ENCODE measurements at regions not wholly inside any gene's neighbourhood (a gene's known extent, or its start where the extent isn't known, plus 50 kb on each side); places are given as distances from the start of the nearest gene placed in this dataset.
"Not testable (repeated sequence)": the region's sequence is repeated elsewhere in the genome, so short reads cannot be mapped to it uniquely, and the experiment has no call there.

DNA sequence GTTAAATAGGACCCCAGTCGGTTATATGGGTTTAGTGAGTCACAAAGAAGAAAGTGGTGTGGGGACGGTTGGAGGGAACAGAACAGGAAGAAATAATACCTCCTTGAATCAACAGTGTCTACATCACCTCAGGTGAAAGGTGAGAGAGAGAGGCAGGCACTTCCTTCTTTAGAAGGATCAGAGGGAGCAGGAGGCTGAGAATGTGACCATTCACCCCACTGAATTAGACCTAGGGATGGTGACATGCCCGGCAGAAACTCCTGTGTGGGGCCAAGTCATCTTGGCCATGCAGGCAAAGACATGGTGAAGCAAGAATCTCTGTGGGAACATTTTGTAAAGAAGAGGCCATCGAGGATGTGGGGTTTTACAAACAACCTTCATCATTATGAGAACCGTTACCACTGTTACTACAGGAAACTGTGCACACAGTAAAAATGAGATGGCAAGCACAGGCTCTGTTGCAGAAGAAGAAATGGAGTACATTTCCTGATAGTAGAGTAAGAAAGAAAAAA, 1196.9 kb downstream of the VRK1 start:
- Histone ChIP-seq H3K27ac (no peak overlapping the region), H3K4me1 (no peaks in the 10 kb centered on the region), H3K36me3 (no peaks in the 10 kb centered on the region), H3K4me3 (no peak overlapping the region), H3K27me3 (peaks cover 0 to 5% of the 10 kb centered on the region in 2 donors), H3K9me3 (no peaks in the 10 kb centered on the region)
- intact Hi-C loops (cut with DNase I; ENCODE audit: low total_unique reads) = no loop called here
- TF ChIP-seq, protein P1, sequence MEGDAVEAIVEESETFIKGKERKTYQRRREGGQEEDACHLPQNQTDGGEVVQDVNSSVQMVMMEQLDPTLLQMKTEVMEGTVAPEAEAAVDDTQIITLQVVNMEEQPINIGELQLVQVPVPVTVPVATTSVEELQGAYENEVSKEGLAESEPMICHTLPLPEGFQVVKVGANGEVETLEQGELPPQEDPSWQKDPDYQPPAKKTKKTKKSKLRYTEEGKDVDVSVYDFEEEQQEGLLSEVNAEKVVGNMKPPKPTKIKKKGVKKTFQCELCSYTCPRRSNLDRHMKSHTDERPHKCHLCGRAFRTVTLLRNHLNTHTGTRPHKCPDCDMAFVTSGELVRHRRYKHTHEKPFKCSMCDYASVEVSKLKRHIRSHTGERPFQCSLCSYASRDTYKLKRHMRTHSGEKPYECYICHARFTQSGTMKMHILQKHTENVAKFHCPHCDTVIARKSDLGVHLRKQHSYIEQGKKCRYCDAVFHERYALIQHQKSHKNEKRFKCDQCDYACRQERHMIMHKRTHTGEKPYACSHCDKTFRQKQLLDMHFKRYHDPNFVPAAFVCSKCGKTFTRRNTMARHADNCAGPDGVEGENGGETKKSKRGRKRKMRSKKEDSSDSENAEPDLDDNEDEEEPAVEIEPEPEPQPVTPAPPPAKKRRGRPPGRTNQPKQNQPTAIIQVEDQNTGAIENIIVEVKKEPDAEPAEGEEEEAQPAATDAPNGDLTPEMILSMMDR (IDR thresholded peaks at IDR 0.05) = no peak
- DNase-seq = no peak

DNA sequence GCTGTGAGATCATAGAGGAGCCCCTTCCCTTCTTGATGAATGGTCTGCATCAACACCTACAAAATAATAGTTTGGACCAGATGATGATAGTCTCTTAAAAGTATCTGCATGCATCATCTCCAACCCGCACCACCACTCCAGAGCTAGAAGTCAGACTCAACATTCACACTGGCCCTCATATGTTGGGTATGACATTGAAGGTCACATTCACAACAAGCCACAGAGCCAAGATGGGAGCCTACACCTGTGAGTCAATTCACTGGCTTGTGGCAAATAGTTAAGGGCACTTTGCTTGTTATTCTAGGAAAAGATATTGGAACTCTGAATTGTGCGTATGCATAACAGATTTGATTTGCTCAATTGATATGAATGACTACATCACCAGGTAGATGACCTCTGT, 1197.9 kb downstream of the VRK1 start:
- intact Hi-C loops (cut with DNase I; ENCODE audit: low total_unique reads) = no loop called here
- no peak for DNase-seq
- no peaks in the 10 kb centered on the region for H3K36me3 ChIP-seq
- H3K9me3 ChIP-seq = no peaks in the 10 kb centered on the region
- no peaks in the 10 kb centered on the region for H3K4me1 ChIP-seq
- TF ChIP-seq, protein P1 (IDR thresholded peaks at IDR 0.05) = no peak
- no peak overlapping the region for H3K27ac ChIP-seq
- no peak overlapping the region for H3K4me3 ChIP-seq
- peaks cover 0 to 5% of the 10 kb centered on the region in 2 donors for H3K27me3 ChIP-seq

DNA sequence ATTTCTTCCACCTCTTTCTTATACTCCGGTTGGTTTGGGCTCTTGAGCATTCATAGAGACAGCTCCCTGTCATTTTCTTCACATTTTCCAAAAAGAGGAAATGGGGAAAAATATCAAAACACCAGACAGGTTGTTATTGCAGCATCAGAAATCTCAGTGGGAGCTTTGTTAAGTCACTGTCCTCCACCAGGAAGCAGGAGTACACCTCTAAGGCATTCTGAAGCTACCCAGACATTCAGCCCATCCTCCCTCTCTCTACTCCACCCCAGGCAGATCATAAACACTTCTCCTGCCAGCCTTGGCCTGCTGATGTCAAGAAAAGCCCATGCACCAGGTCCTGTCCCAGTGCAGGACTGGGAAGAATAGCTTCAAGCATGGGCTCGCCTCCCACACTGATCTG, 1198.3 kb downstream of the VRK1 start:
- DNase-seq = no peak
- TF ChIP-seq, protein P1 (IDR thresholded peaks at IDR 0.05) = no peak
- intact Hi-C loops (cut with DNase I; ENCODE audit: low total_unique reads) = no loop called here

DNA sequence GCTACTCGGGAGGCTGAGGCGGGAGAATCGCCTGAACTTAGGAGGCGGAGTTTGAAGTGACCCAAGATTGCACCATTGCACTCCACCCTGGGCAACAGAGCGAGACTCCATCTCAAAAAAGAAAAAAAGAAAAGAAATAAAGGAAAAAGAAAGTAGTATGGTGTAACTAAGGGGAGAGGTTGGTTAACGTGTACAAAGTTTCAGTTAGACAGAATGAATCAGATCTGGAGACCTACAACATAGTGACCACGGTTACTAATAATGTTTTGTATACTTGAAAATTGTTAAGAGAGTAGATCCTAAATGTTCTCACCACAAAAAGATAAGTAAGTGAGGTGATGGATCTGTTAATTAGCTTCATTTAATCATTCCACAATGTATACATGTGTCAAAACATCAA, 1208.8 kb downstream of the VRK1 start:
- DNase-seq = no peak
- H3K4me1 ChIP-seq = no peaks in the 10 kb centered on the region
- TF ChIP-seq, protein P1 (IDR thresholded peaks at IDR 0.05) = no peak
- peaks cover 0 to under 1% of the 10 kb centered on the region in 2 donors for H3K27me3 ChIP-seq
- H3K4me3 ChIP-seq = no peak overlapping the region
- no peaks in the 10 kb centered on the region for H3K9me3 ChIP-seq
- no peaks in the 10 kb centered on the region for H3K36me3 ChIP-seq
- intact Hi-C loops (cut with DNase I; ENCODE audit: low total_unique reads) = no loop called here
- no peak overlapping the region for H3K27ac ChIP-seq

More for the DNA sequence above, 1198.3 kb downstream of the VRK1 start:
- peaks cover 0 to 5% of the 10 kb centered on the region in 2 donors for H3K27me3 ChIP-seq
- no peaks in the 10 kb centered on the region for H3K4me1 ChIP-seq
- H3K9me3 ChIP-seq = no peaks in the 10 kb centered on the region
- H3K36me3 ChIP-seq = no peaks in the 10 kb centered on the region
- H3K4me3 ChIP-seq = no peak overlapping the region
- no peak overlapping the region for H3K27ac ChIP-seq

DNA sequence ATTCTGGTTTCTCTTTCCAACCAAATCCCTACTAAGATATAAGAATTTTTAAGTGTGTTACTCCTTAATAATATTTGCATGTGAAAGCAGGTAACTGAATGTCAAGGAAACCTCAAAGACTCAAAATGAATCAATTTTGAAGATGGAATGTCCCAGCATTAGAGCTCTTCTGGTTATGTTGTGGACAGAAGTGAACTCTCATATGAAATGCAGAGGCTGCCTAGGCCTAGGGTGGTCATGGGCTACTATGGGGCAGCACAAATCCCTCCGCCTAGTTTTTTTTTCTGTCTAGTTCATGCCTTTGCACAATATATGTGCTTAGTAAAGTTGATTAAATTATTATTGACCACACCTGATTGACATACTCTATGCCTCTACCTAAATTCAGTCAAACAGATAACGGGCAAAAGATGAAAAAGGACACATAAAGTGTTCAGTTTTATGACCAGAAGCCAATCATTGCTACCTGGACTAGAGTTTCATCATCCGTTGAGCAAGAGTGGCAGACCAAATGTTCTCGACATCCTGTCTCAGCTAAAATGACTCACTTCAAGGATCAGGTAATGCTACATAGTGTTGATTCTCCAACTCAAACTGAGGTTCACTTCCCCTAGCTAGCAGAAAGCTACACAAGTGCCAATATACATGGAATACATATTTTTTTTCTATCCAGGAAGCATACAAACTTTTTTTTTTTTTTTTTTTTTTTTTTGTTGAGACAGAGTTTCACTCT, 1211.4 kb downstream of the VRK1 start:
- TF ChIP-seq, protein P1 (IDR thresholded peaks at IDR 0.05) = no peak
- no peaks in the 10 kb centered on the region for H3K36me3 ChIP-seq

DNA sequence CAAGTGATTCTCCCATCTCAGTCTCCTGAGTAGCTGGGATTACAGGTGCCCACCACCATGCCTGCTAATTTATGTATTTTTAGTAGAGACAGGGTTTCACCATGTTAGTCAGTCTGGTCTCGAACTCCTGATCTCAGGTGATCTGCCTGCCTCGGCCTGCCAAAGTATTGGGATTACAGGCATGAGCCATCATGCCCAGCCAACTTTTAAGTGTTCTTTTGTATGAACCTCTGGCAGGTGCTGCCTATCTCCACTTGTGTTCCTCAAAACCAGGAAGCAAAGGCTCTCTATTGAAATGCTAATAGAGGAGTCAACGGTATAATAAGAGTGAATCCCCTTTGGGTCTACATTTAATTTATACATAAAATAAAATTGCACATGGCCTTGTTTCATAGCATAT, 1212.0 kb downstream of the VRK1 start:
- H3K9me3 ChIP-seq; H3K4me1 ChIP-seq; H3K27ac ChIP-seq; intact Hi-C loops (cut with DNase I; ENCODE audit: low total_unique reads); H3K4me3 ChIP-seq; H3K27me3 ChIP-seq; H3K36me3 ChIP-seq; DNase-seq: not testable (repeated sequence)

More for the DNA sequence above, 1211.4 kb downstream of the VRK1 start:
- no peaks in the 10 kb centered on the region for H3K27me3 ChIP-seq
- no peak overlapping the region for H3K4me3 ChIP-seq
- intact Hi-C loops (cut with DNase I; ENCODE audit: low total_unique reads) = no loop called here
- H3K9me3 ChIP-seq = no peaks in the 10 kb centered on the region
- DNase-seq = no peak
- no peak overlapping the region for H3K27ac ChIP-seq
- H3K4me1 ChIP-seq = no peaks in the 10 kb centered on the region
